ENCODE measurements at regions not wholly inside any gene's neighbourhood (a gene's known extent, or its start where the extent isn't known, plus 50 kb on each side); places are given as distances from the start of the nearest gene placed in this dataset.

GRCh38 chr11:30153008-30153407, 77.8 kb upstream of the FSHB start:
- no peak for TF ChIP-seq CTCF (conservative IDR thresholded peaks at IDR 0.05)
- H3K27ac ChIP-seq, result no peak overlapping the region

GRCh38 chr11:30155428-30155827, 75.4 kb upstream of the FSHB start:
- no peak for TF ChIP-seq CTCF (conservative IDR thresholded peaks at IDR 0.05)
- H3K27ac ChIP-seq, result no peak overlapping the region

GRCh38 chr11:30159546-30159945, 71.3 kb upstream of the FSHB start:
- no peak for TF ChIP-seq CTCF (conservative IDR thresholded peaks at IDR 0.05)
- H3K27ac ChIP-seq, result no peak overlapping the region

GRCh38 chr11:30165652-30166051, 65.2 kb upstream of the FSHB start:
- TF ChIP-seq CTCF (conservative IDR thresholded peaks at IDR 0.05), result no peak

GRCh38 chr11:30171661-30172060, 59.2 kb upstream of the FSHB start:
- TF ChIP-seq CTCF (conservative IDR thresholded peaks at IDR 0.05), result no peak
- H3K27ac ChIP-seq, result 0 out of 2 replicates have a peak overlapping the region, but pooled peaks have one; percentile 13

More at GRCh38 chr11:30165652-30166051, 65.2 kb upstream of the FSHB start:
- no peak overlapping the region for H3K27ac ChIP-seq

GRCh38 chr11:30172158-30172557, 58.7 kb upstream of the FSHB start:
- no peak for TF ChIP-seq CTCF (conservative IDR thresholded peaks at IDR 0.05)
- no peak overlapping the region for H3K27ac ChIP-seq

GRCh38 chr11:30172883-30173311, 57.9 kb upstream of the FSHB start:
- H3K27ac ChIP-seq, result no peak overlapping the region
- no peak for TF ChIP-seq CTCF (conservative IDR thresholded peaks at IDR 0.05)
